ENCODE measurements at regions not wholly inside any gene's neighbourhood (a gene's known extent, or its start where the extent isn't known, plus 50 kb on each side); places are given as distances from the start of the nearest gene placed in this dataset.

DNA sequence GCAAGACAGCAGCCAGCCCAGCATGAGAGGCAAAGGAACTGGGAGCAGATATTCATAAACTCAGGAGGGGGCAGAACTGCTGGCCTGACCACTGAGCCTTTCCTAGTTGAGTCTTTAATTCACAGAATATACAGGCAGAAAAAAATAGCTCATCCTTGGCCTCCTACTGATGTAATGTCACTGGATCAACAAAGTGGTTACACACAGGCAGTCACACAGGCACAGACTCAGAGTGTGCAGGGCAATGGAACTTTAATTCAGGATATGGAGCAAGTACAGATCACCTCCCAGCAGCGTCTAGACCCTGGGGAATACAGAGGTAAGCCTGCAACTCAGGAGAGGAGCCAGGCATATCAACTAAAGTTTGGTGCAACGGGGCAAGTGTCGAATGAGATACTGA is 75.4 kb downstream of the TNP1 start:
- TF ChIP-seq, protein P1, sequence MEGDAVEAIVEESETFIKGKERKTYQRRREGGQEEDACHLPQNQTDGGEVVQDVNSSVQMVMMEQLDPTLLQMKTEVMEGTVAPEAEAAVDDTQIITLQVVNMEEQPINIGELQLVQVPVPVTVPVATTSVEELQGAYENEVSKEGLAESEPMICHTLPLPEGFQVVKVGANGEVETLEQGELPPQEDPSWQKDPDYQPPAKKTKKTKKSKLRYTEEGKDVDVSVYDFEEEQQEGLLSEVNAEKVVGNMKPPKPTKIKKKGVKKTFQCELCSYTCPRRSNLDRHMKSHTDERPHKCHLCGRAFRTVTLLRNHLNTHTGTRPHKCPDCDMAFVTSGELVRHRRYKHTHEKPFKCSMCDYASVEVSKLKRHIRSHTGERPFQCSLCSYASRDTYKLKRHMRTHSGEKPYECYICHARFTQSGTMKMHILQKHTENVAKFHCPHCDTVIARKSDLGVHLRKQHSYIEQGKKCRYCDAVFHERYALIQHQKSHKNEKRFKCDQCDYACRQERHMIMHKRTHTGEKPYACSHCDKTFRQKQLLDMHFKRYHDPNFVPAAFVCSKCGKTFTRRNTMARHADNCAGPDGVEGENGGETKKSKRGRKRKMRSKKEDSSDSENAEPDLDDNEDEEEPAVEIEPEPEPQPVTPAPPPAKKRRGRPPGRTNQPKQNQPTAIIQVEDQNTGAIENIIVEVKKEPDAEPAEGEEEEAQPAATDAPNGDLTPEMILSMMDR (conservative IDR thresholded peaks at IDR 0.05; ENCODE audit: low read depth, low read length): no peak
- no peak for TF ChIP-seq EZH2 (IDR thresholded peaks at IDR 0.05; ENCODE audit: borderline replicate concordance, low read depth, low read length, poor library complexity, severe bottlenecking)

All from A673 (cell line).